PC-3 (cell line): ENCODE measurements at regions not wholly inside any gene's neighbourhood (a gene's known extent, or its start where the extent isn't known, plus 50 kb on each side); places are given as distances from the start of the nearest gene placed in this dataset.

Source experiments
- ATAC-seq: fragments of 200-7000 bp; cut with Tn5 transposase; 2 replicates; pipeline ENCODE4 v1.9.1; 2020; ENCODE audit warnings: mild to moderate bottlenecking, moderate library complexity
- BruUV-seq: library from RNA; stranded (reverse); fragments of 400-500 nt; replicated peaks from 2 replicates; lab custom pipeline; 2021; lab: Mats Ljungman, UMichigan
- CTCF ChIA-PET: fragments of 300-600 bp; sonication (Branson Sonifier 250); formaldehyde crosslinking; loops from one replicate; lab custom pipeline; 2022; ENCODE audit warnings: antibody characterized with exemption; lab: Charles Lee
- POLR2A ChIA-PET: fragments of 300-600 bp; sonication (Branson Sonifier 250); formaldehyde crosslinking; loops from one replicate; lab custom pipeline; 2022; ENCODE audit warnings: antibody characterized with exemption; ENCODE audit not compliant: unreplicated experiment; lab: Charles Lee
- DNase-seq: peaks from one replicate; pipeline ENCODE4 v3.0.0-alpha.2; 2015
- H2AFZ ChIP-seq: fragments of 300-600 bp; sonication (generic); 2 replicates; pipeline ENCODE4 v1.6.0; 2016; ENCODE audit warnings: antibody characterized with exemption, low read length
- H3F3A ChIP-seq: fragments of 300-600 bp; sonication (generic); one replicate; pipeline ENCODE4 v1.6.0; 2017; ENCODE audit warnings: antibody characterized with exemption, low read length, control low read depth, mild to moderate bottlenecking; ENCODE audit not compliant: unreplicated experiment
- H3K27ac ChIP-seq: fragments of 300-600 bp; sonication (generic); 2 replicates; pipeline ENCODE4 v1.5.1; 2016; ENCODE audit warnings: mild to moderate bottlenecking, low read length
- H3K27me3 ChIP-seq: fragments of 300-600 bp; sonication (generic); 2 replicates; pipeline ENCODE4 v1.6.1; 2016; ENCODE audit warnings: low read length, mixed read lengths
- H3K36me3 ChIP-seq: fragments of 300-600 bp; sonication (generic); 2 replicates; pipeline ENCODE4 v1.6.1; 2016; ENCODE audit warnings: low read depth, mixed run types, low read length, mixed read lengths
- H3K4me1 ChIP-seq: fragments of 300-600 bp; sonication (generic); 2 replicates; pipeline ENCODE4 v1.5.1; 2016; ENCODE audit warnings: low read length; ENCODE audit not compliant: insufficient read depth
- H3K4me2 ChIP-seq: fragments of 300-600 bp; sonication (generic); 2 replicates; pipeline ENCODE4 v1.6.0; 2016; ENCODE audit warnings: low read length
- H3K4me3 ChIP-seq: fragments of 300-600 bp; sonication (generic); 2 replicates; pipeline ENCODE4 v1.5.1; 2016; ENCODE audit warnings: mild to moderate bottlenecking, low read length, mixed read lengths
- H3K79me2 ChIP-seq: fragments of 300-600 bp; sonication (generic); 2 replicates; pipeline ENCODE4 v1.6.1; 2017; ENCODE audit warnings: low read length, mixed read lengths
- H3K9ac ChIP-seq: fragments of 300-600 bp; sonication (generic); 2 replicates; pipeline ENCODE4 v1.6.0; 2016; ENCODE audit warnings: mild to moderate bottlenecking, low read length
- H3K9me2 ChIP-seq: fragments of 300-600 bp; sonication (generic); replicated peaks from 2 replicates; pipeline ENCODE4 v1.6.1; 2016; ENCODE audit warnings: mixed run types, low read length, mixed read lengths
- H3K9me3 ChIP-seq: fragments of 300-600 bp; sonication (generic); 2 replicates; pipeline ENCODE4 v1.6.1; 2016; ENCODE audit warnings: low read length, mixed read lengths
- H4K20me1 ChIP-seq: fragments of 300-600 bp; sonication (generic); 2 replicates; pipeline ENCODE4 v1.6.1; 2016; ENCODE audit warnings: low read length, mixed read lengths
- EZH2 ChIP-seq: fragments of 300-600 bp; sonication (generic); IDR thresholded peaks from one replicate; pipeline ENCODE4 v1.6.1; 2017; ENCODE audit warnings: antibody characterized with exemption, mild to moderate bottlenecking, low read length; ENCODE audit not compliant: unreplicated experiment
- EZH2phosphoT487 ChIP-seq: fragments of 300-600 bp; sonication (generic); IDR thresholded peaks from 2 replicates; pipeline ENCODE4 v1.6.1; 2018; ENCODE audit warnings: mild to moderate bottlenecking, antibody characterized with exemption, low read length, borderline replicate concordance
- intact Hi-C: fragments of 100-400 bp; cut with micrococcal nuclease; formaldehyde crosslinking; loops from 2 replicates; pipeline ENCODE4 v1.9.0; 2023
- TF ChIP-seq, protein P1 (sequence below): fragments of 300-600 bp; sonication (generic); conservative IDR thresholded peaks from 2 replicates; pipeline ENCODE4 v1.5.1; 2017; ENCODE audit warnings: antibody characterized with exemption, low read depth, mild to moderate bottlenecking, low read length

DNA sequence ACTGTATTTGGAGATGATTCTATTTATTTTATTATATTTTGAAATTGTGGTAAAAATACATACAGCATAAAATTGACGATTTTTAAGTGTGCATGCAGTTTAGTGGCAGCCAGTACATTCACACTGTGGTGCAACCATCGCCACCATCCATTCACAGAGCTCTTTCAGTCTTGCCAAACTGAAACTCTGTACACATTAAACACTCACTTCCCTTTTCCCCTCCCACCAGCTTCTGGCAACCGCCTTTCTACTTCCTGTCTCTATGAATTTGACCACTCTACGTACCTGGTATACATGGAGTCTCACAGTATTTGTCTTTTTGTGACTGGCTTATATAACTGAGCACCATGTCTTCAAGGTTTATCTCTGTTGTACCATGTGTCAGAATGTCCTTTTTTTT is 303.3 kb upstream of the ATP10A start:
- Histone ChIP-seq H3K4me2 (no peak overlapping the region), H3K27ac (no peak overlapping the region), H3K9me2 (no peaks in the 10 kb centered on the region), H3K79me2 (no peaks in the 10 kb centered on the region), H3K4me3 (no peak overlapping the region), H3K4me1 (no peaks in the 10 kb centered on the region), H2AFZ (no peak overlapping the region), H3K9me3 (0 out of 2 replicates have a peak, but pooled peaks cover 4% of the 10 kb centered on the region), H4K20me1 (no peaks in the 10 kb centered on the region), H3K36me3 (no peaks in the 10 kb centered on the region), H3F3A (no peaks in the 10 kb centered on the region), H3K9ac (no peak overlapping the region), H3K27me3 (peaks cover 23% of the 10 kb centered on the region; the same call in 1 of the 2 replicates)
- ChIA-PET POLR2A (no interaction called here), CTCF (no interaction called here)
- no peak for TF ChIP-seq EZH2
- TF ChIP-seq, protein P1, sequence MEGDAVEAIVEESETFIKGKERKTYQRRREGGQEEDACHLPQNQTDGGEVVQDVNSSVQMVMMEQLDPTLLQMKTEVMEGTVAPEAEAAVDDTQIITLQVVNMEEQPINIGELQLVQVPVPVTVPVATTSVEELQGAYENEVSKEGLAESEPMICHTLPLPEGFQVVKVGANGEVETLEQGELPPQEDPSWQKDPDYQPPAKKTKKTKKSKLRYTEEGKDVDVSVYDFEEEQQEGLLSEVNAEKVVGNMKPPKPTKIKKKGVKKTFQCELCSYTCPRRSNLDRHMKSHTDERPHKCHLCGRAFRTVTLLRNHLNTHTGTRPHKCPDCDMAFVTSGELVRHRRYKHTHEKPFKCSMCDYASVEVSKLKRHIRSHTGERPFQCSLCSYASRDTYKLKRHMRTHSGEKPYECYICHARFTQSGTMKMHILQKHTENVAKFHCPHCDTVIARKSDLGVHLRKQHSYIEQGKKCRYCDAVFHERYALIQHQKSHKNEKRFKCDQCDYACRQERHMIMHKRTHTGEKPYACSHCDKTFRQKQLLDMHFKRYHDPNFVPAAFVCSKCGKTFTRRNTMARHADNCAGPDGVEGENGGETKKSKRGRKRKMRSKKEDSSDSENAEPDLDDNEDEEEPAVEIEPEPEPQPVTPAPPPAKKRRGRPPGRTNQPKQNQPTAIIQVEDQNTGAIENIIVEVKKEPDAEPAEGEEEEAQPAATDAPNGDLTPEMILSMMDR = no peak
- TF ChIP-seq EZH2phosphoT487 = no peak
- ATAC-seq (no peak), DNase-seq (no peak)
- BruUV-seq = no TSS peak
- intact Hi-C loops = no loop called here

DNA sequence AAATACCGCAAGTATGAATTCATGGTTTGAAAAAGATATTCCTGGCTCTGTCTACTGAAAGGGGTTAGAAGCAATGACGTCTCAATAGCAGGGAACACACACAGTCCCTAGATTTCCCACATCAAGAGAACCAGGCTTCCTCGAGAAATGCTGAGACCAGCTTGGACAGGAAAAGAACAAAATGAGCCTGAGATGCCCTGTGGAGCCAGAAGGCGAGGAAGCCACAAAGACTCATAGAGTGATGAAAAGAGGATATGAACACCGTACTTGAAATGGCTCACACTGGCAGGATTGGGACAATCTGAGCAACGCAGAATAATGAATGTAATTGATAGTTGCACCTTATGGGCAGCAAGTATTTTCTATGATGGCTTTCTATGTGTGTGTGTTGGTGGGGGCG is 302.4 kb upstream of the ATP10A start:
- H3K27ac ChIP-seq = no peak overlapping the region
- BruUV-seq = no TSS peak
- H2AFZ ChIP-seq = no peak overlapping the region
- no peak for ATAC-seq
- H3K4me2 ChIP-seq = no peak overlapping the region
- no peaks in the 10 kb centered on the region for H3K36me3 ChIP-seq
- no peaks in the 10 kb centered on the region for H3F3A ChIP-seq
- 0 out of 2 replicates have a peak, but pooled peaks cover 4% of the 10 kb centered on the region for H3K9me3 ChIP-seq
- no peak overlapping the region for H3K9ac ChIP-seq
- no peaks in the 10 kb centered on the region for H3K4me1 ChIP-seq
- no peaks in the 10 kb centered on the region for H3K9me2 ChIP-seq
- DNase-seq = no peak
- ChIA-PET CTCF (no interaction called here), POLR2A (no interaction called here)
- peaks cover 20% of the 10 kb centered on the region; the same call in 1 of the 2 replicates for H3K27me3 ChIP-seq
- intact Hi-C loops = no loop called here
- no peaks in the 10 kb centered on the region for H4K20me1 ChIP-seq
- no peaks in the 10 kb centered on the region for H3K79me2 ChIP-seq
- TF ChIP-seq EZH2phosphoT487 (no peak), EZH2 (no peak)
- TF ChIP-seq, protein P1 = no peak
- no peak overlapping the region for H3K4me3 ChIP-seq

DNA sequence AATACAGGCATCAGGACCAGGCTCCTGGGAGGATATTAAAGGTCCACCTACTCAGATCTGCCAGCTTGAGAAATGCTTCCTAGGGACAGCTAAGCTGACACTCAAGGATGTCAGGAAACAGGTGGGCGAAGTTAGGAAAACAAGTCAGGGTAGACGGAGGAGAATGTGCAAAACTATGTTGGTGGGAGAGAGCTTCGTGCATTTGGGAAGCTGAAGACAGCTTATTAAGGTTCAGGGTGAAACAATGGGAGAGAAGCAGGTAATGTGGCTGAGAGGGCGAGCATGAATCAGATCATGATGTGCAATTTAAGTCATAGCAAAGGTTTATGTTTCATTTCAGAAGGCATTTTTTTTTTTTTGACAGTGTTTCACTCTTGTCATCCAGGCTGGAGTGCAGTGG is 297.2 kb upstream of the ATP10A start:
- 0 out of 2 replicates have a peak, but pooled peaks cover 4% of the 10 kb centered on the region for H3K9me3 ChIP-seq
- H3K4me2 ChIP-seq = no peak overlapping the region
- no peak for ATAC-seq
- DNase-seq = no peak
- CTCF ChIA-PET = no interaction called here
- H3K9me2 ChIP-seq = no peaks in the 10 kb centered on the region
- no peaks in the 10 kb centered on the region for H3K36me3 ChIP-seq
- no peaks in the 10 kb centered on the region for H3K79me2 ChIP-seq
- BruUV-seq = no TSS peak
- TF ChIP-seq EZH2phosphoT487 (no peak), EZH2 (no peak)
- TF ChIP-seq, protein P1 = no peak
- no peak overlapping the region for H3K4me3 ChIP-seq
- H2AFZ ChIP-seq = no peak overlapping the region
- no peak overlapping the region for H3K9ac ChIP-seq
- H3K27me3 ChIP-seq = peaks cover 19% of the 10 kb centered on the region; the same call in 1 of the 2 replicates
- H4K20me1 ChIP-seq = no peaks in the 10 kb centered on the region
- intact Hi-C loops = no loop called here
- POLR2A ChIA-PET = no interaction called here
- no peak overlapping the region for H3K27ac ChIP-seq
- no peaks in the 10 kb centered on the region for H3K4me1 ChIP-seq
- H3F3A ChIP-seq = no peaks in the 10 kb centered on the region
